ENCODE measurements at regions not wholly inside any gene's neighbourhood (a gene's known extent, or its start where the extent isn't known, plus 50 kb on each side); places are given as distances from the start of the nearest gene placed in this dataset.

GRCh38 chr13:47133011-47133445 lies 236.2 kb upstream of the HTR2A start:
- TF ChIP-seq SUZ12 (IDR thresholded peaks at IDR 0.05; ENCODE audit: extremely low read depth, insufficient read depth, insufficient read length) (no peak), YY1 (IDR thresholded peaks at IDR 0.05; ENCODE audit: insufficient read depth, insufficient read length) (no peak)
